Esophagus (tissue), 2 donors: ENCODE measurements at regions not wholly inside any gene's neighbourhood (a gene's known extent, or its start where the extent isn't known, plus 50 kb on each side); places are given as distances from the start of the nearest gene placed in this dataset.
"Not testable (repeated sequence)": the region's sequence is repeated elsewhere in the genome, so short reads cannot be mapped to it uniquely, and the experiment has no call there.

Source experiments
- H3K27ac ChIP-seq, 2 donors: one replicate each; pipeline ENCODE4 v1.5.1; 2013; ENCODE audit warnings: low read depth in 2 of 2, mild to moderate bottlenecking in 2 of 2, inconsistent platforms in 1 of 2, low read length in 1 of 2, moderate library complexity in 1 of 2
- H3K27me3 ChIP-seq, 2 donors: one replicate each; pipeline ENCODE4 v1.6.1; 2013; ENCODE audit warnings: low read length in 2 of 2, control low read depth in 1 of 2, mild to moderate bottlenecking in 1 of 2; ENCODE audit not compliant: insufficient read depth in 2 of 2, control insufficient read depth in 1 of 2
- H3K36me3 ChIP-seq, 2 donors: one replicate each; pipeline ENCODE4 v1.6.1; 2013; ENCODE audit warnings: low read length in 1 of 2; ENCODE audit not compliant: control insufficient read depth in 2 of 2, insufficient read depth in 2 of 2
- H3K4me1 ChIP-seq, 2 donors: one replicate each; pipeline ENCODE4 v1.6.1; 2013; ENCODE audit warnings: low read length in 1 of 2; ENCODE audit not compliant: control insufficient read depth in 2 of 2, insufficient read depth in 2 of 2
- H3K4me3 ChIP-seq, 2 donors: one replicate each; pipeline ENCODE4 v1.5.1; 2013; ENCODE audit warnings: low read length in 2 of 2, mild to moderate bottlenecking in 2 of 2, low read depth in 1 of 2, moderate library complexity in 1 of 2
- H3K9me3 ChIP-seq, 2 donors: one replicate each; pipeline ENCODE4 v1.6.1; 2013; ENCODE audit warnings: mild to moderate bottlenecking in 2 of 2, low read depth in 1 of 2, low read length in 1 of 2, moderate library complexity in 1 of 2; ENCODE audit not compliant: control insufficient read depth in 2 of 2, insufficient read depth in 1 of 2
- WGBS, 2 donors: extraction: QIAGEN DNeasy Blood & Tissue Kit; methylation state at CpG; one replicate each; pipeline ENCODE4 v1.1.7; 2013; 5-methylcytosine and 5-hydroxymethylcytosine counted together
- donor health status: healthy with polysubstance abuse.
- donor health status: Bipolar disorder and iron deficiency.

- H3K27ac ChIP-seq, result no peak overlapping the region
- no peaks in the 10 kb centered on the region for H3K27me3 ChIP-seq
- 38 to 46% methylated on average over 4 of the region's 4 CpGs for whole genome bisulfite sequencing, 2 donors
- H3K4me3 ChIP-seq, result no peak overlapping the region
- peaks cover 0 to 2% of the 10 kb centered on the region in 2 donors for H3K4me1 ChIP-seq
- no peaks in the 10 kb centered on the region for H3K36me3 ChIP-seq
- H3K9me3 ChIP-seq, result no peaks in the 10 kb centered on the region
Observed at GRCh38 chr2:39487398-39488250, 50.5 kb upstream of the MAP4K3 start.

- Histone ChIP-seq H3K4me1 (peaks cover 0 to 2% of the 10 kb centered on the region in 2 donors), H3K36me3 (no peaks in the 10 kb centered on the region), H3K27ac (no peak overlapping the region), H3K9me3 (no peaks in the 10 kb centered on the region), H3K27me3 (no peaks in the 10 kb centered on the region), H3K4me3 (no peak overlapping the region)
- 85 to 86% methylated on average over 4 of the region's 4 CpGs for WGBS, 2 donors
Observed at GRCh38 chr2:39488450-39488849, 51.4 kb upstream of the MAP4K3 start.

- Histone ChIP-seq H3K27ac (no peak overlapping the region), H3K4me3 (no peak overlapping the region), H3K36me3 (no peaks in the 10 kb centered on the region), H3K4me1 (peaks cover 0 to 2% of the 10 kb centered on the region in 2 donors), H3K27me3 (no peaks in the 10 kb centered on the region), H3K9me3 (no peaks in the 10 kb centered on the region)
- WGBS, 2 donors, result 93 to 94% methylated on average over 4 of the region's 4 CpGs
Observed at GRCh38 chr2:39490586-39490985, 53.5 kb upstream of the MAP4K3 start.

GRCh38 chr2:39491653-39492052, 54.6 kb upstream of the MAP4K3 start:
- Histone ChIP-seq H3K27me3 (no peaks in the 10 kb centered on the region), H3K36me3 (no peaks in the 10 kb centered on the region), H3K4me3 (no peak overlapping the region), H3K9me3 (no peaks in the 10 kb centered on the region), H3K4me1 (no peaks in the 10 kb centered on the region), H3K27ac (no peak overlapping the region)
- 90 to 91% methylated on average over 4 of the region's 4 CpGs for WGBS, 2 donors

- H3K27me3 ChIP-seq, result no peaks in the 10 kb centered on the region
- whole genome bisulfite sequencing, 2 donors, result 27 to 33% methylated on average over 3 of the region's 3 CpGs
- no peak overlapping the region for H3K4me3 ChIP-seq
- no peaks in the 10 kb centered on the region for H3K36me3 ChIP-seq
- H3K27ac ChIP-seq, result no peak overlapping the region
- H3K9me3 ChIP-seq, result no peaks in the 10 kb centered on the region
- no peaks in the 10 kb centered on the region for H3K4me1 ChIP-seq
Observed at GRCh38 chr2:39492095-39492590, 55.1 kb upstream of the MAP4K3 start.

- no peak overlapping the region for H3K27ac ChIP-seq
- H3K4me1 ChIP-seq, result no peaks in the 10 kb centered on the region
- no peaks in the 10 kb centered on the region for H3K36me3 ChIP-seq
- no peaks in the 10 kb centered on the region for H3K9me3 ChIP-seq
- no peaks in the 10 kb centered on the region for H3K27me3 ChIP-seq
- H3K4me3 ChIP-seq, result no peak overlapping the region
Observed at GRCh38 chr2:39492716-39493115, 55.6 kb upstream of the MAP4K3 start.

- Histone ChIP-seq H3K4me3 (no peak overlapping the region), H3K9me3 (no peaks in the 10 kb centered on the region), H3K27me3 (no peaks in the 10 kb centered on the region), H3K27ac (no peak overlapping the region), H3K36me3 (no peaks in the 10 kb centered on the region), H3K4me1 (no peaks in the 10 kb centered on the region)
- whole genome bisulfite sequencing, 2 donors, result 65 to 69% methylated on average over 6 of the region's 6 CpGs
Observed at GRCh38 chr2:39494784-39495251, 57.7 kb upstream of the MAP4K3 start.

- Histone ChIP-seq H3K4me1 (no peaks in the 10 kb centered on the region), H3K27me3 (no peaks in the 10 kb centered on the region), H3K36me3 (no peaks in the 10 kb centered on the region), H3K27ac (no peak overlapping the region), H3K9me3 (no peaks in the 10 kb centered on the region), H3K4me3 (no peak overlapping the region)
- 73 to 83% methylated on average over 3 of the region's 3 CpGs for WGBS, 2 donors
Observed at GRCh38 chr2:39497082-39497801, 60.2 kb upstream of the MAP4K3 start.

- H3K9me3 ChIP-seq, H3K27ac ChIP-seq, H3K36me3 ChIP-seq, H3K4me1 ChIP-seq, H3K27me3 ChIP-seq, H3K4me3 ChIP-seq: not testable (repeated sequence)
- WGBS, 2 donors, result 93% methylated on average over 5 of the region's 5 CpGs
Observed at GRCh38 chr2:39498176-39498575, 61.1 kb upstream of the MAP4K3 start.
